IMR-90 (cell line): ENCODE measurements at regions not wholly inside any gene's neighbourhood (a gene's known extent, or its start where the extent isn't known, plus 50 kb on each side); places are given as distances from the start of the nearest gene placed in this dataset.

Source experiments
- ATAC-seq: fragments of 200-7000 bp; cut with Tn5 transposase; 2 replicates; pipeline ENCODE4 v1.9.1; 2020; ENCODE audit warnings: low read depth, mild to moderate bottlenecking, moderate library complexity
- BruUV-seq: library from RNA; stranded (reverse); fragments of 400-500 nt; replicated peaks from 2 replicates; lab custom pipeline; 2021; lab: Mats Ljungman, UMichigan
- CTCF ChIA-PET: fragments of 300-600 bp; formaldehyde crosslinking; extraction: SDS; loops from one replicate; lab custom pipeline; 2021; ENCODE audit warnings: antibody characterized with exemption; lab: Yijun Ruan, JAX
- POLR2A ChIA-PET: fragments of 300-600 bp; sonication (Branson Sonifier 250); formaldehyde crosslinking; loops from one replicate; lab custom pipeline; 2022; ENCODE audit warnings: antibody characterized with exemption; ENCODE audit not compliant: unreplicated experiment; lab: Charles Lee
- DNase-seq: peaks from one replicate; pipeline ENCODE4 v3.0.0; 2013
- H2AFZ ChIP-seq: replicated peaks from 2 replicates; pipeline ENCODE3; 2013; ENCODE audit warnings: low read length, mild to moderate bottlenecking; ENCODE audit not compliant: poor library complexity
- H2AK5ac ChIP-seq: 2 replicates; pipeline ENCODE4 v1.6.1; 2013; ENCODE audit warnings: low read depth, low read length, inconsistent platforms
- H2AK9ac ChIP-seq: replicated peaks from 2 replicates; pipeline ENCODE3; 2013; ENCODE audit warnings: mild to moderate bottlenecking, low read depth, low read length, moderate library complexity; ENCODE audit not compliant: poor library complexity
- H2BK120ac ChIP-seq: 2 replicates; pipeline ENCODE4 v1.6.1; 2013; ENCODE audit warnings: low read depth, low read length, inconsistent platforms
- H2BK15ac ChIP-seq: 3 replicates; pipeline ENCODE4 v1.6.1; 2013; ENCODE audit warnings: low read depth, low read length, inconsistent platforms
- H2BK20ac ChIP-seq: 2 replicates; pipeline ENCODE4 v1.6.1; 2013; ENCODE audit warnings: low read depth, mild to moderate bottlenecking, inconsistent platforms, low read length, moderate library complexity
- H2BK5ac ChIP-seq: 2 replicates; pipeline ENCODE4 v1.6.1; 2013; ENCODE audit warnings: mild to moderate bottlenecking, low read depth, low read length, inconsistent platforms; ENCODE audit not compliant: poor library complexity, severe bottlenecking
- H3K14ac ChIP-seq: replicated peaks from 2 replicates; pipeline ENCODE4 v1.6.1; 2013; ENCODE audit warnings: low read depth, low read length, inconsistent platforms
- H3K18ac ChIP-seq: 2 replicates; pipeline ENCODE4 v1.6.1; 2013; ENCODE audit warnings: low read depth, low read length, control low read depth
- H3K23ac ChIP-seq: 2 replicates; pipeline ENCODE4 v1.6.1; 2013; ENCODE audit warnings: low read depth, low read length, inconsistent platforms
- H3K27ac ChIP-seq: 2 replicates; pipeline ENCODE4 v1.5.1; 2013; ENCODE audit warnings: mild to moderate bottlenecking, control low read depth, low read length; ENCODE audit not compliant: insufficient read depth
- H3K27me3 ChIP-seq: 2 replicates; pipeline ENCODE4 v1.6.1; 2013; ENCODE audit warnings: low read length; ENCODE audit not compliant: control insufficient read depth, insufficient read depth
- H3K36me3 ChIP-seq: 2 replicates; pipeline ENCODE4 v1.6.1; 2013; ENCODE audit warnings: low read length, mixed read lengths; ENCODE audit not compliant: control insufficient read depth, insufficient read depth
- H3K4ac ChIP-seq: 2 replicates; pipeline ENCODE4 v1.6.1; 2013; ENCODE audit warnings: low read depth, low read length, inconsistent platforms
- H3K4me1 ChIP-seq: 2 replicates; pipeline ENCODE4 v1.6.1; 2013; ENCODE audit warnings: low read length, mixed read lengths; ENCODE audit not compliant: control insufficient read depth, insufficient read depth
- H3K4me2 ChIP-seq: 2 replicates; pipeline ENCODE4 v1.6.1; 2013; ENCODE audit warnings: low read depth, mild to moderate bottlenecking, control low read depth, low read length, moderate library complexity
- H3K4me3 ChIP-seq: 2 replicates; pipeline ENCODE4 v1.5.1; 2013; ENCODE audit warnings: low read depth, mild to moderate bottlenecking, control low read depth, low read length, moderate library complexity; ENCODE audit not compliant: insufficient read depth
- H3K56ac ChIP-seq: 2 replicates; pipeline ENCODE4 v1.6.1; 2013; ENCODE audit warnings: low read length, inconsistent platforms; ENCODE audit not compliant: insufficient read depth; ENCODE audit errors: extremely low read depth
- H3K79me1 ChIP-seq, 2 experiments: 2 replicates each; pipeline ENCODE4 v1.6.1; 2013; ENCODE audit warnings: low read length in 2 of 2, inconsistent platforms in 1 of 2, low read depth in 1 of 2
- H3K9ac ChIP-seq: 2 replicates; pipeline ENCODE4 v1.6.1; 2013; ENCODE audit warnings: low read depth, low read length, control low read depth
- H3K9me1 ChIP-seq: 2 replicates; pipeline ENCODE4 v1.6.1; 2013; ENCODE audit warnings: low read length, inconsistent platforms; ENCODE audit not compliant: insufficient read depth
- H3K9me3 ChIP-seq: 2 replicates; pipeline ENCODE4 v1.6.1; 2013; ENCODE audit warnings: low read length; ENCODE audit not compliant: control insufficient read depth, insufficient read depth
- H4K20me1 ChIP-seq: 2 replicates; pipeline ENCODE4 v1.6.1; 2013; ENCODE audit warnings: low read length, inconsistent platforms; ENCODE audit not compliant: insufficient read depth
- H4K5ac ChIP-seq: 2 replicates; pipeline ENCODE4 v1.6.1; 2013; ENCODE audit warnings: mild to moderate bottlenecking, low read depth, low read length, control low read depth
- H4K8ac ChIP-seq, 2 experiments: 2 replicates each; pipeline ENCODE4 v1.6.1; 2013; ENCODE audit warnings: low read depth in 2 of 2, low read length in 2 of 2, control low read depth in 1 of 2, inconsistent platforms in 1 of 2
- H4K91ac ChIP-seq: 2 replicates; pipeline ENCODE4 v1.6.1; 2013; ENCODE audit warnings: low read depth, low read length, inconsistent platforms; ENCODE audit not compliant: insufficient read depth
- CEBPB ChIP-seq: IDR thresholded peaks from 2 replicates; pipeline ENCODE4 v1.6.1; 2012; ENCODE audit warnings: low read depth, low read length, improper control_type of control experiment
- MAFK ChIP-seq: IDR thresholded peaks from 2 replicates; pipeline ENCODE4 v1.6.1; 2012; ENCODE audit warnings: low read depth, low read length, improper control_type of control experiment
- WGBS, 2 experiments: methylation state at CpG; one replicate each; pipeline versions ENCODE4 v1.1.5 to v1.1.7; 2013; ENCODE audit warnings: missing lambda C conversion rate in 2 of 2; ENCODE audit not compliant: insufficient read length in 1 of 2; ENCODE audit errors: extremely low coverage in 2 of 2; 5-methylcytosine and 5-hydroxymethylcytosine counted together
- dilution Hi-C: fragments of 300-500 bp; cut with HindIII; formaldehyde crosslinking; loops from one replicate; pipeline ENCODE4 v1.14.3; 2018; ENCODE audit warnings: low sequenced_read_pairs; ENCODE audit not compliant: unreplicated experiment
- in situ Hi-C: fragments of 300-500 bp; cut with MboI; formaldehyde crosslinking; loops from 3 replicates; pipeline ENCODE4 v1.14.3; 2019; ENCODE audit warnings: low sequenced_read_pairs, inconsistent platforms, mixed read lengths
- intact Hi-C: fragments of 100-400 bp; cut with micrococcal nuclease; formaldehyde crosslinking; loops from 2 replicates; pipeline ENCODE4 v1.10.0; 2022

DNA sequence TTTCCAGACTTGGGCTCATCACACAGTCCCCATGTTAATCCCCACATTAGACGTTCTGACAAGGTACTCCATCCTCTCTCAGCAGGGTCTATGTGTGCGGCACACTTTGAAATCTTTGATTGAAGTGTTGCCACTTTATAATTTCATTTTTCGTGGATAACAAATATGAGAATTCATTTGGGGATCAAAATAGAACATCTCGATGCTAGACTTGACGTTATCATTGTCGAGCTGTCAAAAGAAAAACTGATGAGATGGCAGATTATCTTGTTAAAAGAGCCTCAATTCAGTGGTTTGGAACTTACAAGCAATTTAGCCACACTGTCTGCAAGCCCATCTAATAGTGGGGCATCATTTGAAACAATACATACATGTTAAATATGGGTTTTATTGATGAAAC, 91.2 kb upstream of the SULT1C3 start:
- POLR2A ChIA-PET, result no interaction called here
- Histone ChIP-seq H3K4me1 (no peaks in the 10 kb centered on the region), H3K27ac (no peak overlapping the region), H3K4me2 (no peak overlapping the region), H2BK5ac (no peak overlapping the region), H3K4ac (no peak overlapping the region), H3K9ac (no peak overlapping the region), H3K9me3 (no peaks in the 10 kb centered on the region), H2BK15ac (no peak overlapping the region), H2AK9ac (no peak overlapping the region), H4K20me1 (no peaks in the 10 kb centered on the region), H2BK120ac (no peak overlapping the region), H3K14ac (no peak overlapping the region), H3K18ac (no peak overlapping the region), H3K4me3 (no peak overlapping the region), H3K56ac (no peak overlapping the region), H2AFZ (no peak overlapping the region), H3K27me3 (no peaks in the 10 kb centered on the region), H2BK20ac (no peak overlapping the region), H3K9me1 (no peaks in the 10 kb centered on the region), H4K8ac (no peak overlapping the region), H2AK5ac (no peak overlapping the region), H4K5ac (no peak overlapping the region), H3K36me3 (no peaks in the 10 kb centered on the region), H4K91ac (no peak overlapping the region), H3K79me1 (no peaks in the 10 kb centered on the region), H3K23ac (no peak overlapping the region)
- no peak for TF ChIP-seq CEBPB
- TF ChIP-seq MAFK, result peak; percentile 52
- 52% methylated on average over 3 of the region's 6 CpGs; no CpG with 5 or more reads in 1 of the 2 experiments for WGBS, 2 experiments
- intact Hi-C loops (no loop called here), dilution Hi-C loops (no loop called here), in situ Hi-C loops (no loop called here)
- ATAC-seq, result no peak
- BruUV-seq, result no TSS peak
- no peak for DNase-seq
- CTCF ChIA-PET, result no interaction called here
